BJ (cell line): ENCODE measurements at regions not wholly inside any gene's neighbourhood (a gene's known extent, or its start where the extent isn't known, plus 50 kb on each side); places are given as distances from the start of the nearest gene placed in this dataset.

Experiments used
- CTCF ChIA-PET: fragments of 350-600 bp; formaldehyde crosslinking; extraction: SDS; loops from one replicate; lab custom pipeline; 2021; ENCODE audit warnings: antibody characterized with exemption, inconsistent platforms; lab: Yijun Ruan, JAX
- POLR2A ChIA-PET: fragments of 300-600 bp; sonication (Branson Sonifier 250); formaldehyde crosslinking; extraction: SDS; loops from one replicate; lab custom pipeline; 2021; ENCODE audit warnings: antibody characterized with exemption; lab: Charles Lee
- DNase-seq: peaks from one replicate; pipeline ENCODE4 v3.0.0-alpha.2; 2011; ENCODE audit warnings: low read depth
- H3K27me3 ChIP-seq: 2 replicates; pipeline ENCODE4 v1.6.0; 2011; ENCODE audit warnings: low read length; ENCODE audit not compliant: control insufficient read depth, insufficient read depth
- H3K36me3 ChIP-seq: 2 replicates; pipeline ENCODE4 v1.5.1; 2011; ENCODE audit warnings: low read length; ENCODE audit not compliant: control insufficient read depth, insufficient read depth
- H3K4me3 ChIP-seq: 2 replicates; pipeline ENCODE4 v1.5.1; 2011; ENCODE audit warnings: low read depth, mild to moderate bottlenecking, control low read depth, low read length
- CTCF ChIP-seq: IDR thresholded peaks from 2 replicates; pipeline ENCODE4 v1.5.1; 2011; ENCODE audit warnings: low read depth, mild to moderate bottlenecking, control low read depth, inconsistent platforms, low read length, moderate library complexity; ENCODE audit not compliant: insufficient read depth

- no peak for DNase-seq
- Histone ChIP-seq H3K36me3 (no peaks in the 10 kb centered on the region), H3K4me3 (no peak overlapping the region), H3K27me3 (no peaks in the 10 kb centered on the region)
- POLR2A ChIA-PET, result no interaction called here
- TF ChIP-seq CTCF, result no peak
- CTCF ChIA-PET, result no interaction called here
These were observed 672.4 kb upstream of the MIR17HG start for GRCh38 chr13:90675129-90675528.

GRCh38 chr13:90680826-90681225 is 666.7 kb upstream of the MIR17HG start:
- Histone ChIP-seq H3K4me3 (no peak overlapping the region), H3K27me3 (no peaks in the 10 kb centered on the region), H3K36me3 (no peaks in the 10 kb centered on the region)
- POLR2A ChIA-PET, result no interaction called here
- no peak for TF ChIP-seq CTCF
- no peak for DNase-seq
- CTCF ChIA-PET, result no interaction called here

- ChIA-PET POLR2A (no interaction called here), CTCF (no interaction called here)
- H3K36me3 ChIP-seq, result no peaks in the 10 kb centered on the region
- H3K27me3 ChIP-seq, result no peaks in the 10 kb centered on the region
- no peak for DNase-seq
- no peak for TF ChIP-seq CTCF
- H3K4me3 ChIP-seq, result no peak overlapping the region
These were observed 663.8 kb upstream of the MIR17HG start for GRCh38 chr13:90683711-90684131.

- ChIA-PET CTCF (interaction anchor here (0.6 to 1.0 kb wide), 2 partner anchors 23 to 98 kb away, joined by 3 read pairs; no protein-coding TSS in a partner anchor), POLR2A (no interaction called here)
- peak; percentile 67 for DNase-seq
- H3K4me3 ChIP-seq, result no peak overlapping the region
- TF ChIP-seq CTCF, result no peak
- no peaks in the 10 kb centered on the region for H3K27me3 ChIP-seq
- no peaks in the 10 kb centered on the region for H3K36me3 ChIP-seq
These were observed 661.0 kb upstream of the MIR17HG start for GRCh38 chr13:90686442-90686841.

- H3K36me3 ChIP-seq, result no peaks in the 10 kb centered on the region
- CTCF ChIA-PET, result no interaction called here
- POLR2A ChIA-PET, result no interaction called here
These were observed 658.4 kb upstream of the MIR17HG start for GRCh38 chr13:90689111-90689510.

More at GRCh38 chr13:90689111-90689510, 658.4 kb upstream of the MIR17HG start:
- H3K4me3 ChIP-seq, result no peak overlapping the region
- DNase-seq, result no peak
- no peak for TF ChIP-seq CTCF
- no peaks in the 10 kb centered on the region for H3K27me3 ChIP-seq
